ENCODE measurements at regions not wholly inside any gene's neighbourhood (a gene's known extent, or its start where the extent isn't known, plus 50 kb on each side); places are given as distances from the start of the nearest gene placed in this dataset.

- peak; percentile 56; the same call in 1 of the 2 replicates for TF ChIP-seq UBTF (CRISPR knock-in tag; IDR thresholded peaks at IDR 0.05)
- TF ChIP-seq EZH2 (conservative IDR thresholded peaks at IDR 0.05; ENCODE audit: low read depth, low read length), result no peak
- no peak for TF ChIP-seq ZNF891 (CRISPR knock-in tag; IDR thresholded peaks at IDR 0.05)
- TF ChIP-seq SNRNP70 (IDR thresholded peaks at IDR 0.05; ENCODE audit: low read depth, low read length), result no peak
- TF ChIP-seq ZMYM4 (CRISPR knock-in tag; IDR thresholded peaks at IDR 0.05), result peak; percentile 66; the same call in 1 of the 2 replicates
- peak; percentile 41; the same call in 1 of the 2 replicates for TF ChIP-seq FOXO1 (CRISPR knock-in tag; IDR thresholded peaks at IDR 0.05)
- TF ChIP-seq DRAP1 (CRISPR knock-in tag; IDR thresholded peaks at IDR 0.05), result no peak
- peak; percentile 37; the same call in 1 of the 2 replicates for TF ChIP-seq ELF3 (CRISPR knock-in tag; IDR thresholded peaks at IDR 0.05)
- TF ChIP-seq SMAD9 (CRISPR knock-in tag; IDR thresholded peaks at IDR 0.05), result no peak
- TF ChIP-seq, protein P1, sequence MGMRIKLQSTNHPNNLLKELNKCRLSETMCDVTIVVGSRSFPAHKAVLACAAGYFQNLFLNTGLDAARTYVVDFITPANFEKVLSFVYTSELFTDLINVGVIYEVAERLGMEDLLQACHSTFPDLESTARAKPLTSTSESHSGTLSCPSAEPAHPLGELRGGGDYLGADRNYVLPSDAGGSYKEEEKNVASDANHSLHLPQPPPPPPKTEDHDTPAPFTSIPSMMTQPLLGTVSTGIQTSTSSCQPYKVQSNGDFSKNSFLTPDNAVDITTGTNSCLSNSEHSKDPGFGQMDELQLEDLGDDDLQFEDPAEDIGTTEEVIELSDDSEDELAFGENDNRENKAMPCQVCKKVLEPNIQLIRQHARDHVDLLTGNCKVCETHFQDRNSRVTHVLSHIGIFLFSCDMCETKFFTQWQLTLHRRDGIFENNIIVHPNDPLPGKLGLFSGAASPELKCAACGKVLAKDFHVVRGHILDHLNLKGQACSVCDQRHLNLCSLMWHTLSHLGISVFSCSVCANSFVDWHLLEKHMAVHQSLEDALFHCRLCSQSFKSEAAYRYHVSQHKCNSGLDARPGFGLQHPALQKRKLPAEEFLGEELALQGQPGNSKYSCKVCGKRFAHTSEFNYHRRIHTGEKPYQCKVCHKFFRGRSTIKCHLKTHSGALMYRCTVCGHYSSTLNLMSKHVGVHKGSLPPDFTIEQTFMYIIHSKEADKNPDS (CRISPR knock-in tag; IDR thresholded peaks at IDR 0.05), result no peak
- peak; percentile 54; the same call in 1 of the 2 replicates for TF ChIP-seq TBX2 (CRISPR knock-in tag; IDR thresholded peaks at IDR 0.05; ENCODE audit: borderline replicate concordance)
- TF ChIP-seq GTF3A (CRISPR knock-in tag; conservative IDR thresholded peaks at IDR 0.05), result no peak
- no peak for TF ChIP-seq ZNF205 (CRISPR knock-in tag; IDR thresholded peaks at IDR 0.05)
- no peak for TF ChIP-seq TCF7 (IDR thresholded peaks at IDR 0.05; ENCODE audit: low read depth)
- TF ChIP-seq GLMP (CRISPR knock-in tag; IDR thresholded peaks at IDR 0.05; ENCODE audit: borderline replicate concordance), result no peak
- TF ChIP-seq ZNF430 (CRISPR knock-in tag; IDR thresholded peaks at IDR 0.05), result no peak
- TF ChIP-seq KLF11 (CRISPR knock-in tag; IDR thresholded peaks at IDR 0.05), result no peak
- TF ChIP-seq, protein P2, sequence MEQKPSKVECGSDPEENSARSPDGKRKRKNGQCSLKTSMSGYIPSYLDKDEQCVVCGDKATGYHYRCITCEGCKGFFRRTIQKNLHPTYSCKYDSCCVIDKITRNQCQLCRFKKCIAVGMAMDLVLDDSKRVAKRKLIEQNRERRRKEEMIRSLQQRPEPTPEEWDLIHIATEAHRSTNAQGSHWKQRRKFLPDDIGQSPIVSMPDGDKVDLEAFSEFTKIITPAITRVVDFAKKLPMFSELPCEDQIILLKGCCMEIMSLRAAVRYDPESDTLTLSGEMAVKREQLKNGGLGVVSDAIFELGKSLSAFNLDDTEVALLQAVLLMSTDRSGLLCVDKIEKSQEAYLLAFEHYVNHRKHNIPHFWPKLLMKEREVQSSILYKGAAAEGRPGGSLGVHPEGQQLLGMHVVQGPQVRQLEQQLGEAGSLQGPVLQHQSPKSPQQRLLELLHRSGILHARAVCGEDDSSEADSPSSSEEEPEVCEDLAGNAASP (CRISPR knock-in tag; IDR thresholded peaks at IDR 0.05; ENCODE audit: borderline replicate concordance), result 0 out of 2 replicates have a peak, but pooled peaks have one; percentile 14
- TF ChIP-seq NCOA5 (CRISPR knock-in tag; IDR thresholded peaks at IDR 0.05), result no peak
- peak; percentile 20; the same call in 1 of the 2 replicates for TF ChIP-seq MIXL1 (CRISPR knock-in tag; IDR thresholded peaks at IDR 0.05)
- TF ChIP-seq ZSCAN25 (CRISPR knock-in tag; IDR thresholded peaks at IDR 0.05), result 0 out of 2 replicates have a peak, but pooled peaks have one; percentile 28
- TF ChIP-seq FOXJ3 (CRISPR knock-in tag; IDR thresholded peaks at IDR 0.05; ENCODE audit: borderline replicate concordance), result no peak
- no peak for TF ChIP-seq ZNF644 (CRISPR knock-in tag; IDR thresholded peaks at IDR 0.05; ENCODE audit: low read depth)
- no peak for TF ChIP-seq ZBTB21 (CRISPR knock-in tag; IDR thresholded peaks at IDR 0.05)
These were observed 277.5 kb upstream of the AGTR2 start (continued) for GRCh38 chrX:115892787-115893671.
